ENCODE measurements at regions not wholly inside any gene's neighbourhood (a gene's known extent, or its start where the extent isn't known, plus 50 kb on each side); places are given as distances from the start of the nearest gene placed in this dataset.

- TF ChIP-seq ARNTL (CRISPR knock-in tag; IDR thresholded peaks at IDR 0.05; ENCODE audit: borderline replicate concordance, low read depth) (no peak), RARB (CRISPR knock-in tag; IDR thresholded peaks at IDR 0.05) (no peak), SNAI2 (CRISPR knock-in tag; IDR thresholded peaks at IDR 0.05) (no peak), ZNF8 (CRISPR knock-in tag; IDR thresholded peaks at IDR 0.05) (no peak), CREB5 (CRISPR knock-in tag; IDR thresholded peaks at IDR 0.05; ENCODE audit: low read depth) (no peak), PATZ1 (CRISPR knock-in tag; IDR thresholded peaks at IDR 0.05; ENCODE audit: borderline replicate concordance) (no peak), ZFP3 (CRISPR knock-in tag; IDR thresholded peaks at IDR 0.05) (no peak), ZNF70 (CRISPR knock-in tag; IDR thresholded peaks at IDR 0.05) (no peak), TOX (CRISPR knock-in tag; IDR thresholded peaks at IDR 0.05; ENCODE audit: borderline replicate concordance) (no peak), CSRNP3 (CRISPR knock-in tag; IDR thresholded peaks at IDR 0.05) (no peak)
Observed at GRCh38 chr3:107032111-107032510, 345.1 kb upstream of the CCDC54 start.

Data from SK-N-SH treated with all-trans-retinoic acid at 6 μM for 48 hours (cell line).